HEK293 (cell line): ENCODE measurements at regions not wholly inside any gene's neighbourhood (a gene's known extent, or its start where the extent isn't known, plus 50 kb on each side); places are given as distances from the start of the nearest gene placed in this dataset.

Experiments used
- CTCF ChIA-PET: fragments of 350-600 bp; formaldehyde crosslinking; extraction: SDS; loops from one replicate; lab custom pipeline; 2021; ENCODE audit warnings: antibody characterized with exemption; lab: Yijun Ruan, JAX
- POLR2A ChIA-PET: fragments of 300-600 bp; formaldehyde crosslinking; extraction: SDS; loops from one replicate; lab custom pipeline; 2020; ENCODE audit warnings: antibody characterized with exemption, inconsistent platforms; lab: Yijun Ruan, JAX
- H3K27ac ChIP-seq: fragments of 200-500 bp; sonication (Bioruptor generic); 2 replicates; pipeline ENCODE4 v1.5.1; 2014; ENCODE audit warnings: low read depth, low read length, control low read depth, inconsistent platforms; ENCODE audit errors: extremely low read depth
- H3K36me3 ChIP-seq, 2 experiments: fragments of 200-500 bp in 1 of 2; sonication (Bioruptor generic) in 1 of 2; 1 replicate in 1 of 2; 2 replicates in 1 of 2; pipeline ENCODE4 v1.5.1; 2014 to 2017; ENCODE audit warnings: inconsistent platforms in 2 of 2, low read length in 2 of 2; ENCODE audit not compliant: control insufficient read depth in 2 of 2, insufficient read depth in 1 of 2
- H3K4me1 ChIP-seq: fragments of 200-500 bp; sonication (Bioruptor generic); 2 replicates; pipeline ENCODE4 v1.5.1; 2014; ENCODE audit warnings: mild to moderate bottlenecking, low read length, inconsistent platforms; ENCODE audit not compliant: control insufficient read depth, insufficient read depth
- H3K4me3 ChIP-seq: 2 replicates; pipeline ENCODE4 v1.5.1; 2011; ENCODE audit warnings: low read depth, mild to moderate bottlenecking, control low read depth, low read length, moderate library complexity
- H3K9me3 ChIP-seq: fragments of 200-500 bp; sonication (Bioruptor generic); 2 replicates; pipeline ENCODE4 v1.5.1; 2014; ENCODE audit warnings: low read depth, low read length, inconsistent platforms; ENCODE audit not compliant: control insufficient read depth, insufficient read depth
- BCL11B ChIP-seq: fragments of 450-650 bp; formaldehyde crosslinking; IDR thresholded peaks from 2 replicates; pipeline ENCODE4 v1.5.1; 2016; ENCODE audit warnings: low read depth, missing biosample characterization, missing genetic modification characterization
- BCL6B ChIP-seq: fragments of 450-650 bp; formaldehyde crosslinking; IDR thresholded peaks from 2 replicates; pipeline ENCODE4 v1.5.1; 2017; ENCODE audit warnings: missing biosample characterization, missing genetic modification characterization
- HOXD13 ChIP-seq: sonication (generic); formaldehyde crosslinking; IDR thresholded peaks from 2 replicates; pipeline ENCODE4 v1.8.0; 2022; ENCODE audit warnings: missing genetic modification reagents, borderline replicate concordance
- PRDM2 ChIP-seq: fragments of 450-650 bp; formaldehyde crosslinking; IDR thresholded peaks from 2 replicates; pipeline ENCODE4 v1.5.1; 2016; ENCODE audit warnings: missing biosample characterization, missing genetic modification characterization, borderline replicate concordance
- SALL2 ChIP-seq: fragments of 450-650 bp; formaldehyde crosslinking; IDR thresholded peaks from 2 replicates; pipeline ENCODE4 v1.5.0; 2017; ENCODE audit warnings: missing biosample characterization, mild to moderate bottlenecking, missing genetic modification characterization, borderline replicate concordance
- SCRT2 ChIP-seq: fragments of 450-650 bp; formaldehyde crosslinking; IDR thresholded peaks from 2 replicates; pipeline ENCODE4 v1.5.1; 2016; ENCODE audit warnings: missing biosample characterization, missing genetic modification characterization
- ZBTB21 ChIP-seq: fragments of 450-650 bp; formaldehyde crosslinking; IDR thresholded peaks from 2 replicates; pipeline ENCODE4 v1.5.1; 2017; ENCODE audit warnings: missing biosample characterization, missing genetic modification characterization
- ZEB2 ChIP-seq: fragments of 450-650 bp; formaldehyde crosslinking; IDR thresholded peaks from 2 replicates; pipeline ENCODE4 v1.5.1; 2016; ENCODE audit warnings: missing biosample characterization, missing genetic modification characterization
- ZNF140 ChIP-seq: fragments of 450-650 bp; formaldehyde crosslinking; IDR thresholded peaks from 2 replicates; pipeline ENCODE4 v1.5.1; 2016; ENCODE audit warnings: missing biosample characterization, missing genetic modification characterization
- ZNF157 ChIP-seq: fragments of 450-650 bp; formaldehyde crosslinking; IDR thresholded peaks from 2 replicates; pipeline ENCODE4 v1.5.1; 2016; ENCODE audit warnings: missing biosample characterization, missing genetic modification characterization
- ZNF292 ChIP-seq: fragments of 450-650 bp; formaldehyde crosslinking; IDR thresholded peaks from 2 replicates; pipeline ENCODE4 v1.5.1; 2016; ENCODE audit warnings: low read depth, missing biosample characterization, missing genetic modification characterization, borderline replicate concordance
- ZNF366 ChIP-seq: fragments of 450-650 bp; formaldehyde crosslinking; conservative IDR thresholded peaks from 2 replicates; pipeline ENCODE4 v1.5.1; 2016; ENCODE audit warnings: missing biosample characterization, missing genetic modification characterization
- ZNF514 ChIP-seq: fragments of 450-650 bp; formaldehyde crosslinking; IDR thresholded peaks from 2 replicates; pipeline ENCODE4 v1.5.1; 2016; ENCODE audit warnings: missing biosample characterization, missing genetic modification characterization
- ZNF561 ChIP-seq: fragments of 450-650 bp; IDR thresholded peaks from 2 replicates; pipeline ENCODE4 v1.5.1; 2018; ENCODE audit warnings: missing biosample characterization, missing genetic modification characterization, borderline replicate concordance
- ZNF660 ChIP-seq: fragments of 450-650 bp; IDR thresholded peaks from 2 replicates; pipeline ENCODE4 v1.5.1; 2018; ENCODE audit warnings: missing biosample characterization, mild to moderate bottlenecking, missing genetic modification characterization
- ZNF776 ChIP-seq: fragments of 450-650 bp; formaldehyde crosslinking; IDR thresholded peaks from 2 replicates; pipeline ENCODE4 v1.5.0; 2017; ENCODE audit warnings: missing biosample characterization, missing genetic modification characterization, borderline replicate concordance
- TF ChIP-seq, protein P1 (sequence below): fragments of 450-650 bp; formaldehyde crosslinking; IDR thresholded peaks from 2 replicates; pipeline ENCODE4 v1.5.1; 2017; ENCODE audit warnings: missing biosample characterization, mild to moderate bottlenecking, missing genetic modification characterization, moderate library complexity
- TF ChIP-seq, protein P2 (sequence below): fragments of 450-650 bp; formaldehyde crosslinking; IDR thresholded peaks from 2 replicates; pipeline ENCODE4 v1.5.1; 2017; ENCODE audit warnings: missing biosample characterization, missing genetic modification characterization

DNA sequence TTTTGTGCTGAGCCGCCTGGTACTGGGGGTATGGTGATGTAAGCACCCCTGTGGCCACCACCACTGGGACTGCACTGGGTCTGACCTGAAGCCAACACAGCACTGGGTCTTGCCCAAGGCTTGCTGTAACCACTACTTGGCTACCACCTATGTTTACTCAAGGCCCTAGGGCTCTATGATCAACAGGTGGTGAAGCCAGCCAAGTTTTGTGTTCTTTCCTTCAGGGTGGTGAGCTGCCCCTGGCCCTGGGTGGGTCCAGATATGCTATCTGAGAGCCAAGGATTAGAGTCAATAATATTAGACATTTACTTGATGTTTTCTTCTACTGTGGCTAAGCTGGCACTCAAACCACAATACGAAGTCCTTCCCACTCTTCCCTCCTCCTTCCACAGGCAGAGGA, 55.1 kb upstream of the PAGE4 start:
- H3K36me3 ChIP-seq = no peaks in the 10 kb centered on the region
- no peak overlapping the region for H3K27ac ChIP-seq
- no peak overlapping the region for H3K4me3 ChIP-seq
- TF ChIP-seq, protein P1, sequence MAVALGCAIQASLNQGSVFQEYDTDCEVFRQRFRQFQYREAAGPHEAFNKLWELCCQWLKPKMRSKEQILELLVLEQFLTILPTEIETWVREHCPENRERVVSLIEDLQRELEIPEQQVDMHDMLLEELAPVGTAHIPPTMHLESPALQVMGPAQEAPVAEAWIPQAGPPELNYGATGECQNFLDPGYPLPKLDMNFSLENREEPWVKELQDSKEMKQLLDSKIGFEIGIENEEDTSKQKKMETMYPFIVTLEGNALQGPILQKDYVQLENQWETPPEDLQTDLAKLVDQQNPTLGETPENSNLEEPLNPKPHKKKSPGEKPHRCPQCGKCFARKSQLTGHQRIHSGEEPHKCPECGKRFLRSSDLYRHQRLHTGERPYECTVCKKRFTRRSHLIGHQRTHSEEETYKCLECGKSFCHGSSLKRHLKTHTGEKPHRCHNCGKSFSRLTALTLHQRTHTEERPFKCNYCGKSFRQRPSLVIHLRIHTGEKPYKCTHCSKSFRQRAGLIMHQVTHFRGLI (tag by site-specific recombination) = no peak
- no peak for TF ChIP-seq ZBTB21 (tag by site-specific recombination)
- TF ChIP-seq ZNF561 (tag by site-specific recombination) = no peak
- no peak for TF ChIP-seq BCL11B (tag by site-specific recombination)
- TF ChIP-seq BCL6B = no peak
- no peak for TF ChIP-seq ZNF140 (tag by site-specific recombination)
- 0 out of 2 replicates have a peak, but pooled peaks have one; percentile 29 for TF ChIP-seq SCRT2 (tag by site-specific recombination)
- no peak for TF ChIP-seq ZEB2 (tag by site-specific recombination)
- TF ChIP-seq PRDM2 (tag by site-specific recombination) = no peak
- no peaks in the 10 kb centered on the region for H3K4me1 ChIP-seq
- CTCF ChIA-PET = no interaction called here
- no peaks in the 10 kb centered on the region for H3K9me3 ChIP-seq
- POLR2A ChIA-PET = no interaction called here

DNA sequence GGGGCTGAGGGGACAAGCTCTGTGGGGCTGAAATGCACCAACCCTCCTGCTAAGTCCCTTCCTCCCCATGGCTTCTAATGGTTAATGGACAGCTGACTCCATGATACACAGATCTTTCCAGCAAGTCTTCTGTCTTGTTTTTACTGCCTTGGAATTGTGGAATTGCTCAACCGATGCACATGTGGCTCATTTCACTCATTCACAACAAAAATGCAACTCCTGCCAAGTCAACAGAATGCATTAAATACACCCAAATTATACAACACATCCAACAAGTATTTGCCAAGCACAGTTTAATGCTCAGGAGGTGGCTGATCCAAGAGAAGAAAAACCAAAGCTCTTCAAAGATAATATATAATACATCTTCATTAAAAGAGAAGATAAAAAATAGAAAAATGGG, 61.9 kb upstream of the PAGE4 start:
- no peak for TF ChIP-seq SALL2 (tag by site-specific recombination)
- no peak for TF ChIP-seq ZNF157
- TF ChIP-seq, protein P2, sequence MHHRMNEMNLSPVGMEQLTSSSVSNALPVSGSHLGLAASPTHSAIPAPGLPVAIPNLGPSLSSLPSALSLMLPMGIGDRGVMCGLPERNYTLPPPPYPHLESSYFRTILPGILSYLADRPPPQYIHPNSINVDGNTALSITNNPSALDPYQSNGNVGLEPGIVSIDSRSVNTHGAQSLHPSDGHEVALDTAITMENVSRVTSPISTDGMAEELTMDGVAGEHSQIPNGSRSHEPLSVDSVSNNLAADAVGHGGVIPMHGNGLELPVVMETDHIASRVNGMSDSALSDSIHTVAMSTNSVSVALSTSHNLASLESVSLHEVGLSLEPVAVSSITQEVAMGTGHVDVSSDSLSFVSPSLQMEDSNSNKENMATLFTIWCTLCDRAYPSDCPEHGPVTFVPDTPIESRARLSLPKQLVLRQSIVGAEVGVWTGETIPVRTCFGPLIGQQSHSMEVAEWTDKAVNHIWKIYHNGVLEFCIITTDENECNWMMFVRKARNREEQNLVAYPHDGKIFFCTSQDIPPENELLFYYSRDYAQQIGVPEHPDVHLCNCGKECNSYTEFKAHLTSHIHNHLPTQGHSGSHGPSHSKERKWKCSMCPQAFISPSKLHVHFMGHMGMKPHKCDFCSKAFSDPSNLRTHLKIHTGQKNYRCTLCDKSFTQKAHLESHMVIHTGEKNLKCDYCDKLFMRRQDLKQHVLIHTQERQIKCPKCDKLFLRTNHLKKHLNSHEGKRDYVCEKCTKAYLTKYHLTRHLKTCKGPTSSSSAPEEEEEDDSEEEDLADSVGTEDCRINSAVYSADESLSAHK (tag by site-specific recombination) = no peak
- TF ChIP-seq ZNF366 (tag by site-specific recombination) = no peak
- no peak for TF ChIP-seq ZNF660 (tag by site-specific recombination)
- no peak for TF ChIP-seq HOXD13 (CRISPR knock-in tag)
- TF ChIP-seq ZNF292 (tag by site-specific recombination) = no peak
- TF ChIP-seq ZNF514 (tag by site-specific recombination) = no peak
- TF ChIP-seq ZNF776 (tag by site-specific recombination) = no peak
- ChIA-PET CTCF (interaction anchor here (0.7 kb wide), 1 partner anchor 643 kb away, joined by 4 read pairs; no protein-coding TSS in a partner anchor), POLR2A (no interaction called here)
- Histone ChIP-seq H3K4me3 (no peak overlapping the region), H3K9me3 (no peaks in the 10 kb centered on the region), H3K27ac (no peak overlapping the region), H3K36me3 (no peaks in the 10 kb centered on the region), H3K4me1 (no peaks in the 10 kb centered on the region)
